ENCODE measurements at regions not wholly inside any gene's neighbourhood (a gene's known extent, or its start where the extent isn't known, plus 50 kb on each side); places are given as distances from the start of the nearest gene placed in this dataset.

GRCh38 chr18:24631243-24632025 is 171.0 kb downstream of the HRH4 start:
- 31% methylated on average over 20 of the region's 21 CpGs for WGBS (ENCODE audit: missing lambda C conversion rate)
- ChIA-PET CTCF (no interaction called here), POLR2A (no interaction called here)
- ATAC-seq (no peak), DNase-seq (ENCODE audit: low read depth in 1 of 2, low spot score in 1 of 2) (no peak), FAIRE-seq (no peak)
- Histone ChIP-seq H3K4me1 (no peaks in the 10 kb centered on the region), H3K4me3 (no peak overlapping the region), H3K4me2 (no peak overlapping the region), H3K27ac (no peak overlapping the region), H3K9me3 (no peaks in the 10 kb centered on the region)
- TF ChIP-seq BCL3 (IDR thresholded peaks at IDR 0.05) (no peak), RCOR1 (IDR thresholded peaks at IDR 0.05; ENCODE audit: low read depth, low read length) (no peak), PBX3 (IDR thresholded peaks at IDR 0.05) (no peak), ZSCAN20 (CRISPR knock-in tag; IDR thresholded peaks at IDR 0.05) (no peak), TFCP2L1 (CRISPR knock-in tag; IDR thresholded peaks at IDR 0.05) (no peak), EHF (CRISPR knock-in tag; IDR thresholded peaks at IDR 0.05) (no peak), E2F6 (IDR thresholded peaks at IDR 0.05; ENCODE audit: borderline replicate concordance, low read depth) (no peak), CBX8 (IDR thresholded peaks at IDR 0.05) (no peak), MAFK (IDR thresholded peaks at IDR 0.05; ENCODE audit: partially characterized antibody) (no peak), ELK1 (IDR thresholded peaks at IDR 0.05; ENCODE audit: low read depth, low read length) (no peak), MYC (IDR thresholded peaks at IDR 0.05; ENCODE audit: borderline replicate concordance, low read length) (no peak), GATA3 (IDR thresholded peaks at IDR 0.05; ENCODE audit: borderline replicate concordance) (no peak), MAX (IDR thresholded peaks at IDR 0.05) (no peak), POLR2AphosphoS2 (conservative IDR thresholded peaks at IDR 0.05; ENCODE audit: low read length) (no peak), REST (IDR thresholded peaks at IDR 0.05) (no peak), HOXB13 (CRISPR knock-in tag; IDR thresholded peaks at IDR 0.05; ENCODE audit: low read depth) (no peak), CHD4 (IDR thresholded peaks at IDR 0.05; ENCODE audit: borderline replicate concordance) (no peak)

Measured in A549 (cell line).